Stimulated activated CD4-positive, alpha-beta T cell treated with anti-CD3 and anti-CD28 coated beads, Interleukin-4, amount 100 ng/mL, for 4 hours (primary cell): ENCODE measurements at regions not wholly inside any gene's neighbourhood (a gene's known extent, or its start where the extent isn't known, plus 50 kb on each side); places are given as distances from the start of the nearest gene placed in this dataset.

Experiments
- DNase-seq, 2 experiments: peaks; one replicate each; pipeline ENCODE4 v3.0.0-alpha.2; 2020

DNA sequence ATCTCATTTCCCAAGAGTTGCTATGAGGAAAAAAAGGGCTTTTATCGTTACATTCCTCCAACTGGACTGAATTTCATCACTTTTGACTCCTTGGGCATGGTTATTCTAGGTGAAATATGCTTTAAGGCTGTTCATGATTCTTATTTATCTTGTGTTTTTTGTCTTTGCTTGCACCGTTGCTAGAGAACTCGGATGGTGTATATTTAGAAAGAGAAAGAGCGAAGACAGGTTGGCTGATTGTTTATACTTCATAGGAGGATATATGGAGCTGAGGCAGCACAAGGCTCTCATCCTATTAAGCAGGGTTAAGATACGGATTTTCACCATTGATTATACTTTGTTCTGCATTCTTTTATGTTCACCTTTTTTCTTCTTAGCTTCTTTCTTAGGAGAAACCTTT is 94.9 kb upstream of the GEMIN8 start:
- no peak for DNase-seq

GRCh38 chrX:14095702-14096101 is 66.0 kb upstream of the GEMIN8 start:
- DNase-seq: peak; percentile 6 to 15

- DNase-seq: no peak
These were observed 64.5 kb upstream of the GEMIN8 start for GRCh38 chrX:14094191-14094590.

GRCh38 chrX:14084466-14084865 is 54.8 kb upstream of the GEMIN8 start:
- no peak for DNase-seq

GRCh38 chrX:14083783-14084182 is 54.1 kb upstream of the GEMIN8 start:
- no peak for DNase-seq

- no peak for DNase-seq
These were observed 50.3 kb upstream of the GEMIN8 start for GRCh38 chrX:14079891-14080430.
